Skeletal muscle cell (primary cell): ENCODE measurements at regions not wholly inside any gene's neighbourhood (a gene's known extent, or its start where the extent isn't known, plus 50 kb on each side); places are given as distances from the start of the nearest gene placed in this dataset.

Source experiments
- DNase-seq: peaks from one replicate; pipeline ENCODE4 v3.0.0-alpha.2; 2010; ENCODE audit warnings: low read depth
- H3K4me3 ChIP-seq: 2 replicates; pipeline ENCODE4 v1.5.1; 2011; ENCODE audit warnings: low read depth, mild to moderate bottlenecking, control low read depth, low read length, moderate library complexity

- DNase-seq: no peak
Measured at GRCh38 chr7:18345641-18346234, 149.8 kb upstream of the HDAC9 start.

GRCh38 chr7:18347170-18347569 is 148.4 kb upstream of the HDAC9 start:
- peak; percentile 29 for DNase-seq
- no peak overlapping the region for H3K4me3 ChIP-seq

More at GRCh38 chr7:18345641-18346234, 149.8 kb upstream of the HDAC9 start:
- no peak overlapping the region for H3K4me3 ChIP-seq

- DNase-seq: no peak
- H3K4me3 ChIP-seq: no peak overlapping the region
Measured at GRCh38 chr7:18350678-18351077, 144.9 kb upstream of the HDAC9 start.

- peak; percentile 44 for DNase-seq
- H3K4me3 ChIP-seq: no peak overlapping the region
Measured at GRCh38 chr7:18352339-18353255, 143.0 kb upstream of the HDAC9 start.

GRCh38 chr7:18353339-18353738 is 142.2 kb upstream of the HDAC9 start:
- no peak overlapping the region for H3K4me3 ChIP-seq
- DNase-seq: no peak

GRCh38 chr7:18354108-18355085 is 141.2 kb upstream of the HDAC9 start:
- H3K4me3 ChIP-seq: no peak overlapping the region
- no peak for DNase-seq

- no peak for DNase-seq
- no peak overlapping the region for H3K4me3 ChIP-seq
Measured at GRCh38 chr7:18356191-18356645, 139.3 kb upstream of the HDAC9 start.

- no peak overlapping the region for H3K4me3 ChIP-seq
- DNase-seq: no peak
Measured at GRCh38 chr7:18357691-18358090, 137.9 kb upstream of the HDAC9 start.

GRCh38 chr7:18361756-18362155 is 133.8 kb upstream of the HDAC9 start:
- peak; percentile 24 for DNase-seq
- H3K4me3 ChIP-seq: no peak overlapping the region

- no peak for DNase-seq
Measured at GRCh38 chr7:18363751-18364380, 131.7 kb upstream of the HDAC9 start.

GRCh38 chr7:18364396-18364795 is 131.2 kb upstream of the HDAC9 start:
- DNase-seq: no peak
- H3K4me3 ChIP-seq: no peak overlapping the region

More at GRCh38 chr7:18363751-18364380, 131.7 kb upstream of the HDAC9 start:
- H3K4me3 ChIP-seq: no peak overlapping the region

- H3K4me3 ChIP-seq: no peak overlapping the region
- no peak for DNase-seq
Measured at GRCh38 chr7:18366394-18366793, 129.2 kb upstream of the HDAC9 start.

GRCh38 chr7:18369011-18369410 is 126.5 kb upstream of the HDAC9 start:
- no peak overlapping the region for H3K4me3 ChIP-seq
- no peak for DNase-seq

- no peak for DNase-seq
Measured at GRCh38 chr7:18370633-18371032, 124.9 kb upstream of the HDAC9 start.

GRCh38 chr7:18378989-18379605 is 116.5 kb upstream of the HDAC9 start:
- DNase-seq: no peak
- H3K4me3 ChIP-seq: no peak overlapping the region

More at GRCh38 chr7:18370633-18371032, 124.9 kb upstream of the HDAC9 start:
- H3K4me3 ChIP-seq: no peak overlapping the region

GRCh38 chr7:18384491-18385143 is 110.9 kb upstream of the HDAC9 start:
- no peak overlapping the region for H3K4me3 ChIP-seq
- no peak for DNase-seq

- H3K4me3 ChIP-seq: no peak overlapping the region
- DNase-seq: no peak
Measured at GRCh38 chr7:18386607-18387006, 108.9 kb upstream of the HDAC9 start.

GRCh38 chr7:18387191-18387735 is 108.3 kb upstream of the HDAC9 start:
- no peak for DNase-seq
- no peak overlapping the region for H3K4me3 ChIP-seq
